Activated T-cell treated with anti-CD3 and anti-CD28 coated beads, Interleukin-2, amount 50 U/mL, for 1 hour (primary cell): ENCODE measurements at regions not wholly inside any gene's neighbourhood (a gene's known extent, or its start where the extent isn't known, plus 50 kb on each side); places are given as distances from the start of the nearest gene placed in this dataset.
"Not testable (repeated sequence)": the region's sequence is repeated elsewhere in the genome, so short reads cannot be mapped to it uniquely, and the experiment has no call there.

Source experiments
- DNase-seq: peaks from one replicate; pipeline ENCODE4 v3.0.0-alpha.2; 2020

- DNase-seq = not testable (repeated sequence)
Observed at GRCh38 chr6:26799903-26800633, 140.5 kb upstream of the ZNF322 start.

- not testable (repeated sequence) for DNase-seq
Observed at GRCh38 chr6:26803762-26804161, 144.2 kb upstream of the ZNF322 start.

GRCh38 chr6:26811486-26812116, 152.1 kb upstream of the ZNF322 start:
- not testable (repeated sequence) for DNase-seq

- not testable (repeated sequence) for DNase-seq
Observed at GRCh38 chr6:26818640-26819225, 159.2 kb upstream of the ZNF322 start.

GRCh38 chr6:26827965-26828364, 168.4 kb upstream of the ZNF322 start:
- DNase-seq = not testable (repeated sequence)

GRCh38 chr6:26829480-26829879, 169.9 kb upstream of the ZNF322 start:
- DNase-seq = not testable (repeated sequence)

- DNase-seq = not testable (repeated sequence)
Observed at GRCh38 chr6:26830992-26831391, 171.4 kb upstream of the ZNF322 start.

- DNase-seq = not testable (repeated sequence)
Observed at GRCh38 chr6:26835707-26836106, 176.2 kb upstream of the ZNF322 start.

- not testable (repeated sequence) for DNase-seq
Observed at GRCh38 chr6:26836657-26837056, 177.1 kb upstream of the ZNF322 start.

- DNase-seq = not testable (repeated sequence)
Observed at GRCh38 chr6:26844823-26845222, 185.3 kb upstream of the ZNF322 start.

GRCh38 chr6:26857289-26857688, 197.7 kb upstream of the ZNF322 start:
- not testable (repeated sequence) for DNase-seq

GRCh38 chr6:26859067-26859770, 199.7 kb upstream of the ZNF322 start:
- DNase-seq = not testable (repeated sequence)

GRCh38 chr6:26859771-26860163, 200.2 kb upstream of the ZNF322 start:
- DNase-seq = not testable (repeated sequence)

- DNase-seq = not testable (repeated sequence)
Observed at GRCh38 chr6:26861913-26862312, 202.4 kb upstream of the ZNF322 start.

- not testable (repeated sequence) for DNase-seq
Observed at GRCh38 chr6:26863641-26864040, 204.1 kb upstream of the ZNF322 start.

- DNase-seq = not testable (repeated sequence)
Observed at GRCh38 chr6:26898785-26899184, 239.2 kb upstream of the ZNF322 start.

GRCh38 chr6:26924206-26924605, 264.7 kb upstream of the ZNF322 start:
- DNase-seq = not testable (repeated sequence)

GRCh38 chr6:26928190-26928589, 268.6 kb upstream of the ZNF322 start:
- DNase-seq = not testable (repeated sequence)

- DNase-seq = not testable (repeated sequence)
Observed at GRCh38 chr6:26937258-26937657, 277.7 kb upstream of the ZNF322 start.

GRCh38 chr6:26951211-26951610, 291.7 kb upstream of the ZNF322 start:
- not testable (repeated sequence) for DNase-seq

- DNase-seq = not testable (repeated sequence)
Observed at GRCh38 chr6:26956078-26956600, 291.4 kb upstream of the PRSS16 start.

GRCh38 chr6:26956601-26957184, 290.8 kb upstream of the PRSS16 start:
- peak; percentile 85 for DNase-seq
